Neural cell (in vitro differentiated cells): ENCODE measurements at regions not wholly inside any gene's neighbourhood (a gene's known extent, or its start where the extent isn't known, plus 50 kb on each side); places are given as distances from the start of the nearest gene placed in this dataset.

Source experiments
- H2AFZ ChIP-seq: fragments of 200-600, 300-800 bp; sonication (generic), shearing (Covaris generic); 2 replicates; pipeline ENCODE4 v1.6.0; 2014; ENCODE audit warnings: low read depth, mild to moderate bottlenecking, antibody characterized with exemption, low read length, moderate library complexity
- H3F3A ChIP-seq: fragments of 200-600 bp; shearing (Covaris generic); 2 replicates; pipeline ENCODE4 v1.6.1; 2016; ENCODE audit warnings: mild to moderate bottlenecking, moderate library complexity, mixed read lengths, antibody characterized with exemption, low read length; ENCODE audit not compliant: insufficient read depth, poor library complexity, severe bottlenecking
- H3K27ac ChIP-seq: fragments of 200-600, 300-800 bp; sonication (generic), shearing (Covaris generic); 2 replicates; pipeline ENCODE4 v1.5.1; 2014; ENCODE audit warnings: mild to moderate bottlenecking, low read length, moderate library complexity
- H3K27me3 ChIP-seq: fragments of 300-800, 200-600 bp; sonication (generic), shearing (Covaris generic); 2 replicates; pipeline ENCODE4 v1.6.0; 2014; ENCODE audit warnings: mild to moderate bottlenecking, low read depth, low read length, moderate library complexity; ENCODE audit not compliant: insufficient read depth
- H3K36me3 ChIP-seq: fragments of 300-800, 200-600 bp; sonication (generic), shearing (Covaris generic); 2 replicates; pipeline ENCODE4 v1.5.1; 2014; ENCODE audit warnings: mild to moderate bottlenecking, antibody characterized with exemption, low read length, moderate library complexity; ENCODE audit not compliant: insufficient read depth
- H3K4me2 ChIP-seq: fragments of 300-800, 200-600 bp; sonication (generic), shearing (Covaris generic); 2 replicates; pipeline ENCODE4 v1.6.0; 2014; ENCODE audit warnings: mild to moderate bottlenecking, low read length
- H3K4me3 ChIP-seq: fragments of 300-800, 200-600 bp; sonication (generic), shearing (Covaris generic); 2 replicates; pipeline ENCODE4 v1.5.1; 2014; ENCODE audit warnings: mild to moderate bottlenecking, low read length, moderate library complexity
- H3K79me2 ChIP-seq: fragments of 200-600 bp; shearing (Covaris generic); replicated peaks from 2 replicates; pipeline ENCODE4 v1.6.0; 2014; ENCODE audit warnings: mild to moderate bottlenecking, low read length, moderate library complexity; ENCODE audit not compliant: insufficient read depth
- H3K9ac ChIP-seq: fragments of 300-800, 200-600 bp; sonication (generic), shearing (Covaris generic); 2 replicates; pipeline ENCODE4 v1.6.1; 2016; ENCODE audit warnings: mild to moderate bottlenecking, low read length, mixed read lengths
- H3K9me2 ChIP-seq: fragments of 200-600 bp; shearing (Covaris generic); 2 replicates; pipeline ENCODE4 v1.6.1; 2016; ENCODE audit warnings: mild to moderate bottlenecking, low read length, mixed read lengths; ENCODE audit not compliant: insufficient read depth
- H3K9me3 ChIP-seq: fragments of 200-600, 300-800 bp; sonication (generic), shearing (Covaris generic); 2 replicates; pipeline ENCODE4 v1.6.1; 2016; ENCODE audit warnings: mild to moderate bottlenecking, mixed run types, low read length, moderate library complexity, mixed read lengths
- H4K20me1 ChIP-seq: fragments of 200-600 bp; shearing (Covaris generic); 2 replicates; pipeline ENCODE4 v1.6.1; 2016; ENCODE audit warnings: mild to moderate bottlenecking, mixed run types; ENCODE audit not compliant: insufficient read depth
- CTCF ChIP-seq: fragments of 450-650 bp; IDR thresholded peaks from 2 replicates; pipeline ENCODE4 v1.5.1; 2014; ENCODE audit warnings: antibody characterized with exemption, mild to moderate bottlenecking, moderate library complexity; ENCODE audit not compliant: poor library complexity, severe bottlenecking
- EP300 ChIP-seq: fragments of 450-650 bp; conservative IDR thresholded peaks from 2 replicates; pipeline ENCODE4 v1.6.1; 2014; ENCODE audit warnings: antibody characterized with exemption, mild to moderate bottlenecking, moderate library complexity; ENCODE audit not compliant: poor library complexity, severe bottlenecking
- EZH2 ChIP-seq: fragments of 200-600, 300-800 bp; shearing (Covaris generic), sonication (generic); IDR thresholded peaks from 2 replicates; pipeline ENCODE4 v1.6.1; 2014; ENCODE audit warnings: antibody characterized with exemption, low read length, borderline replicate concordance, mild to moderate bottlenecking; ENCODE audit not compliant: insufficient read depth, poor library complexity, severe bottlenecking
- MXI1 ChIP-seq: fragments of 450-650 bp; conservative IDR thresholded peaks from 2 replicates; pipeline ENCODE4 v1.6.1; 2014; ENCODE audit warnings: antibody characterized with exemption, mild to moderate bottlenecking; ENCODE audit not compliant: poor library complexity, severe bottlenecking
- POLR2AphosphoS5 ChIP-seq: IDR thresholded peaks from 2 replicates; pipeline ENCODE4 v1.6.1; 2012
- RAD21 ChIP-seq: fragments of 450-650 bp; conservative IDR thresholded peaks from 2 replicates; pipeline ENCODE4 v1.6.1; 2014; ENCODE audit warnings: antibody characterized with exemption, mild to moderate bottlenecking, moderate library complexity
- REST ChIP-seq: IDR thresholded peaks from 2 replicates; pipeline ENCODE4 v1.6.1; 2012; ENCODE audit warnings: borderline replicate concordance
- SMC3 ChIP-seq: fragments of 450-650 bp; conservative IDR thresholded peaks from 2 replicates; pipeline ENCODE4 v1.6.1; 2014; ENCODE audit warnings: antibody characterized with exemption, mild to moderate bottlenecking, moderate library complexity; ENCODE audit not compliant: poor library complexity
- TAF1 ChIP-seq: IDR thresholded peaks from 2 replicates; pipeline ENCODE4 v1.6.1; 2012; ENCODE audit warnings: low read depth

GRCh38 chr4:14888790-14889572 lies 113.3 kb upstream of the CPEB2 start:
- no peaks in the 10 kb centered on the region for H3F3A ChIP-seq

GRCh38 chr4:14892563-14892962 lies 109.7 kb upstream of the CPEB2 start:
- Histone ChIP-seq H3K36me3 (no peaks in the 10 kb centered on the region), H3K27me3 (no peaks in the 10 kb centered on the region), H3K4me3 (no peak overlapping the region), H3F3A (no peaks in the 10 kb centered on the region), H3K79me2 (no peaks in the 10 kb centered on the region), H3K27ac (no peak overlapping the region), H3K4me2 (no peak overlapping the region), H3K9me2 (no peaks in the 10 kb centered on the region), H2AFZ (no peak overlapping the region), H3K9ac (no peak overlapping the region), H3K9me3 (no peaks in the 10 kb centered on the region), H4K20me1 (no peaks in the 10 kb centered on the region)
- TF ChIP-seq EZH2 (no peak), TAF1 (no peak), CTCF (no peak), REST (no peak), RAD21 (no peak)

More at GRCh38 chr4:14888790-14889572, 113.3 kb upstream of the CPEB2 start:
- no peaks in the 10 kb centered on the region for H3K79me2 ChIP-seq
- no peaks in the 10 kb centered on the region for H3K36me3 ChIP-seq
- H3K27me3 ChIP-seq, result no peaks in the 10 kb centered on the region
- no peaks in the 10 kb centered on the region for H4K20me1 ChIP-seq
- no peak overlapping the region for H3K4me2 ChIP-seq
- H3K4me3 ChIP-seq, result no peak overlapping the region
- H2AFZ ChIP-seq, result no peak overlapping the region
- H3K9me2 ChIP-seq, result no peaks in the 10 kb centered on the region
- H3K9ac ChIP-seq, result no peak overlapping the region
- H3K27ac ChIP-seq, result no peak overlapping the region
- H3K9me3 ChIP-seq, result no peaks in the 10 kb centered on the region
- TF ChIP-seq POLR2AphosphoS5, result no peak
- no peak for TF ChIP-seq RAD21
- no peak for TF ChIP-seq TAF1
- no peak for TF ChIP-seq REST
- TF ChIP-seq EP300, result no peak
- TF ChIP-seq MXI1, result no peak
- no peak for TF ChIP-seq CTCF
- no peak for TF ChIP-seq SMC3
- TF ChIP-seq EZH2, result no peak
